ENCODE measurements at regions not wholly inside any gene's neighbourhood (a gene's known extent, or its start where the extent isn't known, plus 50 kb on each side); places are given as distances from the start of the nearest gene placed in this dataset.

- CTCF ChIA-PET, result no interaction called here
- no peak for DNase-seq
- TF ChIP-seq CTCF (IDR thresholded peaks at IDR 0.05; ENCODE audit: unreplicated experiment), result no peak
- Mint-ChIP-seq H3K27me3 (ENCODE audit: unreplicated experiment) (no peaks in the 10 kb centered on the region), H3K36me3 (ENCODE audit: insufficient read depth, unreplicated experiment) (no peaks in the 10 kb centered on the region), H3K27ac (ENCODE audit: unreplicated experiment) (peak overlapping the region; percentile 95), H3K4me3 (ENCODE audit: low read depth, unreplicated experiment) (no peak overlapping the region), H3K9me3 (ENCODE audit: low read depth, unreplicated experiment) (peaks cover 2% of the 10 kb centered on the region), H3K4me1 (ENCODE audit: low read depth, unreplicated experiment) (peaks cover 67% of the 10 kb centered on the region)
- intact Hi-C loops (cut with micrococcal nuclease; ENCODE audit: unreplicated experiment), result no loop called here
- no TSS peak for BruUV-seq (replicated peaks)
Observed at GRCh38 chr3:109930582-109930981, 593.2 kb upstream of the DPPA4 start.

GRCh38 chr3:109933576-109933975, 596.2 kb upstream of the DPPA4 start:
- H3K27ac Mint-ChIP-seq (ENCODE audit: unreplicated experiment), result peak overlapping the region; percentile 42
- no peak for DNase-seq
- no peaks in the 10 kb centered on the region for H3K27me3 Mint-ChIP-seq (ENCODE audit: unreplicated experiment)
- no peak for TF ChIP-seq CTCF (IDR thresholded peaks at IDR 0.05; ENCODE audit: unreplicated experiment)
- peaks cover 47% of the 10 kb centered on the region for H3K4me1 Mint-ChIP-seq (ENCODE audit: low read depth, unreplicated experiment)
- H3K9me3 Mint-ChIP-seq (ENCODE audit: low read depth, unreplicated experiment), result peaks cover 2% of the 10 kb centered on the region
- no peaks in the 10 kb centered on the region for H3K36me3 Mint-ChIP-seq (ENCODE audit: insufficient read depth, unreplicated experiment)
- BruUV-seq (replicated peaks), result no TSS peak
- no peak overlapping the region for H3K4me3 Mint-ChIP-seq (ENCODE audit: low read depth, unreplicated experiment)
- intact Hi-C loops (cut with micrococcal nuclease; ENCODE audit: unreplicated experiment), result no loop called here
- CTCF ChIA-PET, result no interaction called here

DNA sequence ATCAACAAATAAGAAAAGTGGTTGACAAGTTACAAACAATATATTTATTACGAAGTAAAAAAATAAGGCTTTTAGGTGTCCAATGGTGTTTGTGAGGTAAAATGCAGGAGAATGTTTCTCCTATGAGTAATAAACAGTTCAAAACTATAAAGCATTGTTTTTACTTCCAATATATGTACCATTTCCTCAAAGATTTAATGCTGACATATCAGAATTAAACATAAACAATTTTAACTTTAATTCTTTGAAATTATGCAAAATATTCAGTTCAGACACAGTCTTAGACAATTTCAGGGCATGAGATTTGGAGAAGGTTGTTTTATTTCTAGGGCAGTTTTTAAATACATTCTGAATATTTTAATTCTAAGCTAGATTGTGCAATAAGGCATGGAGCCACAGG, 602.5 kb upstream of the DPPA4 start:
- BruUV-seq (replicated peaks), result no TSS peak

DNA sequence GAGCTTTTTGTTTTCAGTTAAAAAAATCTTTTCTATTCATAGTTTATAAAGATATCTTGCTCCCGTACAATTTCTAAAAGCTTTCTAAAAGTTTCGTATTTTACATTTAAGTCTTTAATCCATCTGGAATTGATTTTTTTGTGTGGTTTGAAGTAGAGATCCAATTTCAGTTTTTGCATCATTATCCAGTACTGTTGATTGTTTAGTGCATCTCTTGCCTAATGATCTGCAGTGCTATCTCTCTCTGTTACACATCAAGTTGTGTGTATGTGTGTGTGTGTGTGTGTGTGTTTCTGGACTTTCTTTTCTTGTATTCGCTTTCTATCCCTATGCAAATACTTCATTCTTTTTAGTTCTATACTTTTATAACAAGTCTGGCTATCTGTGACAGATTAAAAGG, 605.8 kb upstream of the DPPA4 start:
- BruUV-seq (replicated peaks), result no TSS peak
- CTCF ChIA-PET, result no interaction called here
- Mint-ChIP-seq H3K4me1 (ENCODE audit: low read depth, unreplicated experiment) (no peaks in the 10 kb centered on the region), H3K27ac (ENCODE audit: unreplicated experiment) (no peak overlapping the region), H3K27me3 (ENCODE audit: unreplicated experiment) (no peaks in the 10 kb centered on the region), H3K36me3 (ENCODE audit: insufficient read depth, unreplicated experiment) (no peaks in the 10 kb centered on the region), H3K4me3 (ENCODE audit: low read depth, unreplicated experiment) (no peak overlapping the region), H3K9me3 (ENCODE audit: low read depth, unreplicated experiment) (no peaks in the 10 kb centered on the region)
- intact Hi-C loops (cut with micrococcal nuclease; ENCODE audit: unreplicated experiment), result no loop called here
- TF ChIP-seq CTCF (IDR thresholded peaks at IDR 0.05; ENCODE audit: unreplicated experiment), result no peak
- DNase-seq, result no peak

More for the DNA sequence above, 602.5 kb upstream of the DPPA4 start:
- Mint-ChIP-seq H3K27ac (ENCODE audit: unreplicated experiment) (no peak overlapping the region), H3K4me3 (ENCODE audit: low read depth, unreplicated experiment) (no peak overlapping the region), H3K9me3 (ENCODE audit: low read depth, unreplicated experiment) (no peaks in the 10 kb centered on the region), H3K36me3 (ENCODE audit: insufficient read depth, unreplicated experiment) (no peaks in the 10 kb centered on the region), H3K27me3 (ENCODE audit: unreplicated experiment) (no peaks in the 10 kb centered on the region), H3K4me1 (ENCODE audit: low read depth, unreplicated experiment) (peaks cover 10% of the 10 kb centered on the region)
- TF ChIP-seq CTCF (IDR thresholded peaks at IDR 0.05; ENCODE audit: unreplicated experiment), result no peak
- intact Hi-C loops (cut with micrococcal nuclease; ENCODE audit: unreplicated experiment), result no loop called here
- DNase-seq, result no peak
- CTCF ChIA-PET, result interaction anchor here (0.6 kb wide), 1 partner anchor 20 kb away, joined by 3 read pairs; no protein-coding TSS in a partner anchor

Data from Calu3 (cell line).